ENCODE measurements at regions not wholly inside any gene's neighbourhood (a gene's known extent, or its start where the extent isn't known, plus 50 kb on each side); places are given as distances from the start of the nearest gene placed in this dataset.

GRCh38 chr1:168913711-168914463 is 184.9 kb upstream of the DPT start:
- Histone ChIP-seq H3K4me3 (no peak overlapping the region), H3K27ac (no peak overlapping the region), H3K27me3 (no peaks in the 10 kb centered on the region), H3K36me3 (no peaks in the 10 kb centered on the region), H3K9me3 (ENCODE audit: low read depth) (no peaks in the 10 kb centered on the region), H3K4me1 (ENCODE audit: low read depth) (no peaks in the 10 kb centered on the region)
- DNase-seq (ENCODE audit: low read depth in 1 of 2, low spot score in 1 of 2): no peak
- TF ChIP-seq CTCF (IDR thresholded peaks at IDR 0.05; ENCODE audit: low read depth, low read length): no peak

GRCh38 chr1:168917309-168917708 is 188.3 kb upstream of the DPT start:
- H3K27ac ChIP-seq: no peak overlapping the region

GRCh38 chr1:168917796-168918195 is 188.7 kb upstream of the ATP1B1 start:
- Histone ChIP-seq H3K27ac (no peak overlapping the region), H3K4me3 (no peak overlapping the region), H3K36me3 (no peaks in the 10 kb centered on the region), H3K4me1 (ENCODE audit: low read depth) (no peaks in the 10 kb centered on the region), H3K27me3 (no peaks in the 10 kb centered on the region), H3K9me3 (ENCODE audit: low read depth) (no peaks in the 10 kb centered on the region)
- no peak for DNase-seq (ENCODE audit: low read depth in 1 of 2, low spot score in 1 of 2)
- TF ChIP-seq CTCF (IDR thresholded peaks at IDR 0.05; ENCODE audit: low read depth, low read length): no peak

More at GRCh38 chr1:168917309-168917708, 188.3 kb upstream of the DPT start:
- no peak for TF ChIP-seq CTCF (IDR thresholded peaks at IDR 0.05; ENCODE audit: low read depth, low read length)
- no peaks in the 10 kb centered on the region for H3K36me3 ChIP-seq
- H3K27me3 ChIP-seq: no peaks in the 10 kb centered on the region
- H3K4me1 ChIP-seq (ENCODE audit: low read depth): no peaks in the 10 kb centered on the region
- no peak overlapping the region for H3K4me3 ChIP-seq
- H3K9me3 ChIP-seq (ENCODE audit: low read depth): no peaks in the 10 kb centered on the region
- no peak for DNase-seq (ENCODE audit: low read depth in 1 of 2, low spot score in 1 of 2)

- no peak overlapping the region for H3K27ac ChIP-seq
Measured at GRCh38 chr1:168918860-168919741, 187.4 kb upstream of the ATP1B1 start.

More at GRCh38 chr1:168918860-168919741, 187.4 kb upstream of the ATP1B1 start:
- Histone ChIP-seq H3K4me1 (ENCODE audit: low read depth) (no peaks in the 10 kb centered on the region), H3K27me3 (no peaks in the 10 kb centered on the region), H3K4me3 (no peak overlapping the region), H3K9me3 (ENCODE audit: low read depth) (no peaks in the 10 kb centered on the region), H3K36me3 (no peaks in the 10 kb centered on the region)
- no peak for DNase-seq (ENCODE audit: low read depth in 1 of 2, low spot score in 1 of 2)
- no peak for TF ChIP-seq CTCF (IDR thresholded peaks at IDR 0.05; ENCODE audit: low read depth, low read length)

All from cardiac muscle cell (in vitro differentiated cells and primary cell).